OCI-LY3 (cell line): ENCODE measurements at regions not wholly inside any gene's neighbourhood (a gene's known extent, or its start where the extent isn't known, plus 50 kb on each side); places are given as distances from the start of the nearest gene placed in this dataset.

Source experiments
- CTCF ChIP-seq: fragments of 200-600, 300-600 bp; sonication (generic); IDR thresholded peaks from 2 replicates; pipeline ENCODE4 v1.5.1; 2014; ENCODE audit warnings: antibody characterized with exemption, low read length, low read depth
- EZH2phosphoT487 ChIP-seq: fragments of 200-600 bp; shearing (Covaris generic); IDR thresholded peaks from 2 replicates; pipeline ENCODE4 v1.6.1; 2018; ENCODE audit warnings: antibody characterized with exemption, mixed run types, low read depth

GRCh38 chr4:82125787-82126297 is 247.9 kb downstream of the HNRNPD start:
- no peak for TF ChIP-seq CTCF
- TF ChIP-seq EZH2phosphoT487: no peak
